ENCODE measurements at regions not wholly inside any gene's neighbourhood (a gene's known extent, or its start where the extent isn't known, plus 50 kb on each side); places are given as distances from the start of the nearest gene placed in this dataset.

DNA sequence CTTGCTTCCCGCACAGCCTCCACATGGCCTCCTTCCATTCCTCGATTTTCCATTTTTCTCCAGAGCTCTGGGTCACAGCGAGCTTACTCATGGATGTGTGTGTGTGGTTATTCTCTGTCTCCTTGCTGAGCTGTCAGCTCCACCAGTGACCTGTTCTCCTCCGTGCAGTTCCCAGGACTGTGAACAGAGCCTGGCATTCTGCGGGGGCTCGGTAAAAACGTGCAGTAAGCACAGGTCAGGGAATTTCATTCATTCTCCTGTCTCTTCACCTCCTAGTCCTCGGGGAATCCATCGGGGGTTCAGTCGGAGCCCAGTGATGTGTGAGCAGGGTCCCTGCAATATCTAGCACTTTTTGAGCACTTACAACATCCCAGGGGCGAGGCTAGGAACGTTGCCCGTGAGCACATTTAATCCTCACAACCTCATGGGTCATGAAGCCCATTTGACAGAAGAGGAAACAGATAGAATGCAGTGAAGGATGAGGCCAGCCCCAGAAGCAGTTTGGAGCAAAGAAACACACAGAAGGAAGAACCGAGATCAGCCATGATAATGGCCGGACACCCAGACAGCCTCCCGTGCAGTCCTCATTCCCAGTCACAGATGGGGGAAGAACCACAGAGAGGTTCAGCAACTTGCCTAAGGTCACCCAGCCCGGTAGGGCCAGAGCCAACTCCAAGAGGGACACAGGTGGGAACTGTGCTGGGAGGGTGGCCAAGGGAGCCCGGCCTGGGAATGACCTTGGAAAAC, 183.2 kb upstream of the GSE1 start:
- no peak for DNase-seq

DNA sequence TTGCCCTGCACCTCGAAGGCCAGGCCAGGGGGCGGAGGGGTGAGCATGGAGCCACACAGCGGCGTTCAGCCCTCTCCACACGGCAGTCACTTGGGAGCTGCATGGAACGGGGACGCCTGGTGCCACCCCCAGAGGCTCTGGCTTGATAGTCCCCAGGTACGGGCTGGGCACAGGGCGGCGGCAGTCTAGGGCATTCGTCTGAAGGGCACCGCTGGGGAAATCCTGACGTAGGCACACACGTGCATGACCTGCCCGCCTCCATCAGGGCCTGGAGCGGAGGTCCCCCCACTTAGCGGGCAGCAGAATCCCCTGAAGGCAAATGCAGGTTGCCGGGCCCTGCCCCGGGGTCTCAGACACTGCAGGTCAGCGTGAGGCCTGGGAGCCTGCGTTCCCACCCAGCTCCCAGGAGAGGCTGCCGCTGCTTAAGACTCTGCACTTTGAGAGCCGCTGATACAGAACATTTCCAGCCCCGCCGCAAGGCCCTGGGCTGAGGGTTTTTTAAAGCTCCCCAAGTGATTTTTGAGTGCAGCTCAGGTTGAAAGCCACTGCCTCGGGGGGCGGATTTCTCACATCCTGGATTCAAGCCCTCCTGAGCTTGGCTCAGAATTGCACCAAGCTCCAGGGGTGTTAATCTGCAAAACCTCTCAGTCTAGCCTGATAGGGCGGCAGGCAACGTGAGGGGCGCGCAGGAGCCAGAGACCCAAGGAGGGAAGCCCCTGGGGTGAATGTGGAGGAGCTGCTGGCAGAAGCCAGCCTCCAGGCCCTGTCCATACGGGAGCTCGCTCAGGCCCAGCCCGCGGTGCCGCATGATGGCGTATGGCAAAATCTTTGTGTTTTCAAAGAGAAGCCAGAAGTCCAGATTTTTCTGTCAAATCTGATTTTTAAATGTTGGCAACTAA, 182.3 kb upstream of the GSE1 start:
- no peak for DNase-seq

DNA sequence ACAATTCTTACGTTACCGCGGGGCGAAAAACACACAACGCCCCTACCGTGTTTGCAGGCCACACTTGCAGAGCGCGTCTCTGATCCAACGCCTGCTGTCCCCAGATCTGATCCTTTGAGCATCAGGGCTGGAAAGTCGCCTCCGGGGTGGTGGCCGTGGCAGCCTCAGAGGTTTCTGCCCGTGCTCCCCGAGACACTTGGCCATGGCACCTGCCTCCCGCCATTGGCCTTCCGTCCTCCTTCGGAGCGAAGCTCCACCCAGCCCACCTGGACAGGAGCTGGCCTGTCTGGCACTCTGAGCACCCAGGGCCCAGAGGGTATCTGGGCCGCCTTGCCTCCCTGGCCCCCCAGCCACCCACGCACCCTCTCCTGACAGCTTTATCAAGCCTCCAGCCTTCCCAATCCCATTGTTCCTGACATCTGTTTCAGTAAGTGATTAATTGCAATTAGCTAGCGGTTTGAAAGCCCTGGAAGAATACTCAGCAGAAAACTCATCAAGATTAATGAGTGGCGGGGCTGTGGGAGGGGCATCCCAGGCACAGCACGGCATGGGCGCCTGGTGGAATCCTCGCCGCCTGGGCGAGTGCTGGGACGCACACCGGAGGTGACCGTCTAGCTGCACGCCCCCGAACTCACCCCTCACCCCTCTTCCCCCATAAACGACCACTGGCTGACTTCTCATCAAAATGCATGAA, 181.5 kb upstream of the GSE1 start:
- DNase-seq = no peak

DNA sequence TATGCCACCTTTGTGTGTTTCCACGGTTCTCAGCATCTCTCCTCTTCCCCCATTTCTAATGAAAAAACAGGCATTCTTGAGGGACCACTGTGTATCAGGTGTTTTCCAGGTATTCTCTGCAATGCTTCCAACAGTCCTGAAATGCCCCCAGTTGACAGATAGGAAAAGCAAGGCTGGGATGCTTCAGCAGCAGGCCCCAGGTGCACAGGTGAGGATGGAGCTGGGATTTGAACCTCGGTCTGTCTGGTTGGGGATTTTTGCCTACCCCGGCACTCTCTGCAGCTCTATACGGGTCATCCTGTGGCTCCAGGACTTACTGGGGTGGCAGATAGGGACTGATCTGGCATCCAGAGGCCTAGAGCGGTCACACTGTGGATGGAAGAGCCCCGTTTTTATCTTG, 180.5 kb upstream of the GSE1 start:
- no peak for DNase-seq

DNA sequence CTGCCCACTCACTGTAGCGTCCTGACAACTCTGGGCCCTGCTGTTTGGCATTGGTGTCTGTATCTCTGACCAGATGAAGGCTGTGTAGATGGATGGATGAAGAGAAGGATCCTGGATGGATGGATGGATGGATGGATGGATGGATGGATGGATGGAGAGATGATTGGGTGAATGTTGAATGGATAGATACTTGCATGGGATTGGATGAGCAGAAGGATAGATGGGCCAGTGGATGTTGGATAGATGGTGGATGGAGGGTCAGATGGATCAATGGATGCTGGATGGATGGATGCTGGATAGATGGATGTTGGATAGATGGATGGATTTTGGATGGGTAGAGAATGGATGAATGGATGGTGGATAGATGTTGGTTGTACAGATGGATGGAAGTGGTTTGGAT, 179.6 kb upstream of the GSE1 start:
- no peak for DNase-seq

DNA sequence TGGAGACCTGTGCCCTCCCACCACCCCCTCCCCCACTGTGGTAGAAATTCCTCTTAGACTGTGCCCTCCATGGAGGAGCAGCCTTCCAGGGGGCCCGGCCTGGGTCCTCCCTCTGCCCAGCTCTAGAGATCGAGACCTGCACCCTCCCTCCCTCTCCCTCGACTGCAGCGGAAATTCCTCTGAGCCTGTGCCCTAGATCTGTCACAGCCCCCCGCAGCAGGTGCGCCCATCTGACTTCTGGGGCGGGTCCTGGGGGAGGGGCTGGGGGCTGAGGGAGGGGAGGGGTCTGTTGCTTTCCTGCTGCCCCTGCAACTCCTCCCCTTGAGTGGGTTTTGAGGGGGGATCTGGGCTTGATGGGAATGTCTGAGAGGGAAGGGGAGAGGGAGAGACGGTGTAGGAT, 177.8 kb upstream of the GSE1 start:
- no peak for DNase-seq

DNA sequence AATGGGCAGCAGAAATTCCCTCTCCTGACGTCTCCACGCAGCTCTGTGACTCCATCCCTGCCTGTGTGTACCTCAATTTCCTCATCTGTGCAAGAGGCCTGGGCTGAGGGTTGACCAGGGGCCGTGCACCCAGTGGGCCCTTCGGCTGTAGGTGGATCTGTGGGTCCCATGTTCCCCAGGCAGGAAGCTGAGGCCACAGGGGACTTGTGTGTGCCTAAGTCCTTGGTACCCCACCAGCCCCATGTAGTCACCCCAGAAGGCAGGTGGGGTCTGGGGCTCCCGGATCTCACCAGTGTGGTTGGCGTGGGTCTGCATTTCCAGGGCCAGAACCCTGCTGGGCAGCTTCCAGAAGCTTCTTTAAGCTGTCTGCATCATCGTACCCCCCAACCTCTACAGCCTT, 177.4 kb upstream of the GSE1 start:
- no peak for DNase-seq

DNA sequence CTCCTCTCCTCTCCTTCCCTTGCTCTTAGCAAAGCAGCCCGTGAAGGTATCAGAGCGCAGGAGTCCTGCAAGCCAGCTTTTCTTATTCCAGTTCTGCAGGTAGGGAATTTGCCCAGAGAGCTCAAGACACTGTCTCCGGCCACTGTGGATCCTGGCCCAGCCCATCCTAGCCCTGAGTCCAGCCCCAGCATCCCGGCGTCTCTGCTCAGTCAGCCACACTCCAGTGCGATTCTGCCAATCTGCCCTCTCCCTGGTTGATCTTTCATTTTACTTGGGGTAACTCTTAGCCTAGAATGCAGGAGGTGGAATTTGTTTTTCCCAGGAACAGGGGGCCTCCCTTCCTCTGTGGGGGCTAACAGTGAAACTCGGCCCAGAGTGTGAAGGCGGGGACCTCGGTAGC, 176.9 kb upstream of the GSE1 start:
- no peak for DNase-seq

DNA sequence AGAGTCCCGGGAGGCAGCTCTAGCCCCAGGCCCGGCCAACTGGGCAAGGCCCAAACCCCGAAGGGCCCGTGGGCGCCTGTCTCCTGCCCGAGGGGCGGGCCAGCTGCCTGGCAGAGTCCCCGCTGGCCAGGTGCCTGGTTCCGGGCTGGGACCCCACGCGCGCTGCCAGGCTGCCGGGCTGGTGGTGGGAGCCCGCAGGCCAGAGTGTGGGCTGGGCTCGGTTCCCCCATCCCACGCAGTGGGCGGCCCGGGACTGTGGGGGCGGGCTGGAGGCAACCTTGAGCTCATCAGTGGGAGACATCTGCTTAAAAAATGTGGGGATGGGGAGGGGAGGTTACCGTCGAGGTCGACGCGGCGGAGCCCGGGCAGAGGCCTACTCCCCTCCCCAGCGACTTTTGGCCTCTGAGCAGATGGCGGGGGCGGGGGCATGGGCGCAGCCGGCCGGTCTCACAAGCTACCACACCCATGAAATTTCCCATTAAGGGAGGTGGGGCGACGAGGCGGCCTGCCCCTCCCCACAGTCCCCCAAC, 176.4 kb upstream of the GSE1 start:
- DNase-seq = no peak

DNA sequence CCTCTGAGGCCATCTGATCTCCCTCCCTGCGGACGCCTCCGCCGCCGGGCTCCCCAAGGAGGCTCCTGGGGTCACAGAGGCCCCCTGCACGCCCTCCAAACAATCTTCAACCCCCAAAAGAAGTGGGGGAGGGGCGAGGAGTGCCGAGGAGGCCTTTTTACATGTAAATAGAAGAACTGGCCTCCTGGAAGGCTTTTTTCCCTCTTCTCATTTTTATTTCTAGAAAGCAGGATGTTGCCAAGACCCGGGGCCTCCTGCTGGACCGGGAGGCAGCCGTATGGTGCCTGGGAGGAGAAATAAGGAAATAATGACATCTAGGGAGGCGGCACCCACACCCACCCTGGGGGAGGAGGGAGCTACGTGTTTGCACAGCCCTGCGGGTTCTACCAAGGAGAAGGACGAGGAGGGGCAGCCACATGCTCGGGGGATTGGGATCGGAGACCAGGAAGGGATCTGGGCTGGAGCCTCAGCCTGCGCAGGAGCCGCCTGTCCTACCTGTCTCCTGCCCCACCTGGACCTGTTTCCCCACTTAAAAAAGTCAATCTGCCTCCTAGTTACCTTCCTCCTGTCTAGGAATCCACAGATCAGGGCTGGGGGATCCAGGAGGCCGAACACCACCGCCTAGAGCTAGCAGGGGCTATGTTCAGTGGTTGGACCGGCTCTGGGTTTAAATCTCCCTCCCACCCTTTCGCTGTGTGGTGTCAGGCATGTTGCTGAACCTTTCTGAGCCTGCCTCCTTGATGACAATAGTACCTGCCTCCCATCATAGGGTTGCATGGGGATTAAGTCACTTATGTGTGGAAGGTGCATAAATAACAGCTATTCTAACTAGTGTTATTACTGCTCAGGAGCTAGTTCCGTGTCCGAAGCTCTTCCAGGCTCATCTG, 175.7 kb upstream of the GSE1 start:
- no peak for DNase-seq

DNA sequence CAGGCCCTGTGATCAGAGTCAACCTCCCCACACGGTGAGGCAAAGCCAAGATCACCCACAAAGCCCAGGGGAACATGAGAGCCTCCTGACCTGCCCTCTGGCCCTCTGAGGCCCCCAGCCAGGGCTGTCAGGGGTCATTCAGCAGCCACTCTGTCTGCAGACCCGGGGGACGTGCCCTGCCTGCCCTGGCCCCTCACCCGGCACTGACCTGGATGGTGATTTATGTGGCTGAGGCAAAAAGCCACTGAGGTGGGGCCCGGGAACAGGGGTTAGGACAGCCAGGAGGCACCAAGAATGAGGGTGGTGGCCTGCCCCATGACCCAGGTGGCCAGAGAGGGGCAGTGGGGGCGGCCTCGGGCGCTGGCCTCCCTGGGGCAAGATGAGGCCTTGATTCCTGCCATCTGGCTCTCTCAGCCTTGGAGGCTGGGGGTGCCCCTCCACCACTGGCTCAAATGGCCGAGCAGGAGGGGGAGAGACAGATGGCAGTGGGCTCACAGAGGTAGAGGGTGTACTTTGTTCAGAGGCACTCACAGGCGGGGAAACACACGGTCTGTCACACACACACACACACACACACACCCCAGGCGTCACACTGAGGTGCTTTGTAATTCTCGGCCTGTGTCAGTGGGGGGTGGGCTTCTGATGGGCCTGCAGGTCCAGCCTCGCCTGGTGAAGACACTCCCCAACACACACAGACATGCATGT, 174.0 kb upstream of the GSE1 start:
- DNase-seq = no peak

DNA sequence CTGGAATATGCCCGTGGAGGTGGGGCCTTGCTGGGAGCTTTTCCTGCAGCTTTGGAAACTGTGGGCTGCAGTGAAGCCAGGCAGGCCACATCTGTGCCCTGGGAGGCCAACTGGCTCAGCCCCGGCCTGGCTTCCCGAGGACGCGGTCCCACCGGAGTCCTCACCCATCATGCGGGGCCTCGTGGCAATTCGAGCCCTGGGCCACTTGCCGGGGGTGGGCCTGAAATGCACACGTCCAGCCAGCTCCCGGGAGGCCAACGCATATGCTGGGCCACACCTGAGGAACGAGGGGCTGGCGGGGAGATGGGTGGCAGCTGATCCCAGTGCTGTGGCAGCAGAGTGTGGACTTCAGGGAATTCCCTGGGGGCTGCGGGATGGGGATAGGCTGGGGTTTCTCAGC, 172.4 kb upstream of the GSE1 start:
- no peak for DNase-seq

DNA sequence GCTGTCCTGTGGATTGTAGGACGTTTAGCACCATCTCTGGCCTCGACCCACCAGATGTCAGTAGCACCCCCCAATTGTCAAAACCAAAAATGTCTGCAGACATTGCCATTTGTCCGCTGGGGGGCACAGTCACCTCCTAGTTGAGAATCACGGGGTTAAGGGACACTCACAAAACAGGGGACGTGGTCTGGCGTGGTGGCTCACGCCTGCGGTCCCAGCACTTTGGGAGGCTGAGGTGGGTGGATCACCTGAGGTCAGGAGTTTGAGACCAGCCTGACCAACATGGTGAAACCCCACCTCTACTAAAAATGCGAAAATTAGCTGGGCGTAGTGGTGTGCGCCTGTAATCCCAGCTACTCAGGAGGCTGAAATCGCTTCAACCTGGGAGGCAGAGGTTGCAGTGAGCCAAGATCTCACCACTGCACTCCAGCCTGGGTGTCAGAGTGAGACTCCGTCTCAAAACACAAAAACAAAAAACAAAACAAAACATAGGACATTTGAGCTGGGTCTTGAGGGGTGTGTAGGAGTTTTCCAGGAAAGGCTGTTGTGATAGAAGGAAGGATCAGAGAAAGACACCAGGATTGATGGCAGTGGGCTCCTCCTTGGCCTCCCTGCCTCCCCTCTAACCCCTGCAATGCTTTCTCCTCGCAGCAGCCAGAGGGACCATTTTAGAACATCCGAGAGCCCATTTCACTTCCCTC, 171.8 kb upstream of the GSE1 start:
- DNase-seq = no peak

DNA sequence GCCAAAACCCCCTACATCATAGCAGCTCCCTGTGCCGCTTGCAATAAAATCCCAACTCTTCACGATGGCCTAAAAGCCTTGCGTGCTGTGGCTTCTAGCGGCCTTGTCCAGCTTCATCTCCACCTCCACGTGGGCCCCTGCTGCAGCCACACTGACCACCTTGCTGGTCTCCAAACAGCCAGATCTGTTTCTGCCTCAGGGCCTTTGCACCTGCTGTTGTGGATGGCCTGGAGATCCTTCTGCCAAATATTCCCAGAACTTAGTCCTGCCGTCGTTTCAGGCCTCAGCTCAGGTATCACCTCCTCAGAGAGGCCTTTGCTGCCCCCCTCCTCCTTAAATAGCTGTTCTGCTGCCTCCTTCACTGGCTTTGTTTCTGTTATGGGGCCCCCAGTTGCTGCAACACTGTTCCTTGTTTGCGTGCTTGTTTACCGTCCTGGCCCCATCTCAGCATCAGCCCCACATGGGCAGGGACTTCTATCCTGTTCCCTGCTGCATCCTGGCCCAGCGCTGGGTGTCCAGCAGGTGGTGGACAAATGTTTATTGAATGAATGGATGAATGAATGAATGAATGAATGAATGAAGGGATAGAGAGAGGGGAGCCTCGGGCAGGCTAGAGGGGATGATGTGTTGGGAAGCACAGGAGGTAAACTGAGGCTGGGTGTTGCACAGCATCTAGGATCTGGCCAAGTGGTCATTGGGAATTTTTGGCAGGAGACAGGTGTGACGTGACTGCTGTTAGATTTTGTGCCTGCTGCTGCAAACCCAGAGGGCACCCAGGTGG, 171.0 kb upstream of the GSE1 start:
- no peak for DNase-seq

DNA sequence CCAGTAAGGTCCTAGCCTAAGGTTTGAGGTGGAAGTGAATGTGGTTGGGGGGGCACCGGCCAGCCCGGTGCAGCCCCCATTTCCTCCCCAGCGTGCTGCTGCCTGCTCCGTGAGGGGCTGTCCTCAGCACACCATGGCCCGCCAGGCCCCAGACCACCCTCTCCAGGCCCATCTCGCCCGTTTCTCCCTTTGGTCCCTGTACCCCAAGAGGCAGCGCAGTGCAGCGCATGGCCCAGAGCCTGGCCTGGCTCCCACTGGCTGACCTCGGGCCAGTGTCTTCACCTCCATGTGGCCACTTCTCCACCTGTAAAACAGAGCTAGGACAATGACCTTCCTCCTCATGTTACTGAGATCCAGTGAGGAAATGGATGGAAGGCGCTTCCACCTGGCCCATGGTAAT, 170.0 kb upstream of the GSE1 start:
- DNase-seq = no peak

DNA sequence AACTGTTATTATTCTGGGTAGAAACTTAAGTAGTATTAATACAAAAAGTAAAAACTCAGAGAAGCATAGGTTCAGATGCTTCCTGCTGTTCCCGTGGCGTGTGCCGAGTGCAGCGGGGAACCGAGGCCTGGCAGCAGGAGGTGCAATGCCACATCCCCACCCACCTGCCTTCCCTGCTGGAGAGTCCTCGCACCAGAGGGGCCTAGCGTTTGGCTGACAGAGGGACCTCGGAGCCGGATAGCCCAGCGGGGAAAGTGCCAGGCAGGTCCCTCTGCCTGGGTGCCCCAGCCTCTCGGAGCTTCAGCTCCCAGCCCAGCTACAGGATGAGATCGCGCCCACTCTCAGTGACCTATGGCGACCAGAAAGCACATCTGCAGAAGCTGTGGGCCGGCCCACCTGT, 169.6 kb upstream of the GSE1 start:
- DNase-seq = no peak

DNA sequence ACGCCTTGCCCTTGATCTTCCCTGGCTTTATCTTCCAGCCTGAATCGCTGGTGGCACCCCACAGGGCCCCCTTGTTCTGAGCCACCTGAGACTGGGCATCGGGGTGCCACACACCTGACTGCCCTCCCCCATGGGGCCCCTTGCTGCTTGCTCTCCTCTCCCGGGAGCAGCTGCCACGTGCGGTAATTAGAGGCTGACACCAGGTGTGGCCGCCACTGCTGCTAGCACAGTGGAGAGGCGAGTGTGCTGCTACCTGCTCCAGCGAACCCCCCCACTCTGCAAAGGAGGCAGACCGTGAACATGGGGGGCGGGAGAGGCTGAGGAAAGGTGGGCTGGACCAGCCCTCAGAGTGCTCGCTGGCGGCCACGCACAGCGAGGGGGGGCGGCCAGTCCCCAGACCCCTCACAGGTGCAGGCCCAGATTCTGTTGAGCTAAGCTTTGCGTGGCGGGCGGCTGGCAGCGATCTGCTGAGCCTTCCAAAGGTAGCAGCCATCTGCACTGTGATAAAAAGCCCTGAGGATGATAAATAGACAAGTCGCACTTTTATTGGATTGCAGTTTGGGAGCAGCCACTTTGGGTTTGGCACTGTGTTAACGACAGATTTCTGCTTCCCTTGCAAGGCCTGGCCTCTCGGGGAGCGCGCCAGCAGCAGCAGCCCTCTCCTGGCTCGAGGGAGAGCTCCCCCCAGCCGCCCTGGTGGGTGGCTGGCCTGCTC, 167.9 kb upstream of the GSE1 start:
- no peak for DNase-seq

DNA sequence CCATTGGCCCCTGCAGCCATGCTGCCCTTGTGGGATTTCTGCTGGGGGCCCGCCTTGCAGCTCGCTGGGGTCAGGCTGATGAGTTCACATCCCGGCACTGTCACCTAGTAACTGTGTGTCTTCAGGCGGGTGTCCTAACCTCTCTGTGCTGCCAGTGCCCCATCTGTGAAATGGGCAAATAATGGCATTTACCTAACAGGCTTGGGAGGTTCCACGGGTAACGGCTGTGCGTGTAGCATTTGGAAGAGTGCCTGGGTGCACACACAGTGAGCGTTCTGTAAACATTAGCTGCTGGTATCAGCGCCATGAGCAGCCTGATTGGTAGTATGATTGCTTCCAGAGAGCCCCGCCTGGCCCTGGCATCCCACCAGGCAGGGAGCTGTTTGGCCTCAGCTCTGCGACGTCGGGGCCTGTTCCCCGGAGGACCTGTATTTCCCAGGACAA, 167.3 kb upstream of the GSE1 start:
- DNase-seq = no peak

DNA sequence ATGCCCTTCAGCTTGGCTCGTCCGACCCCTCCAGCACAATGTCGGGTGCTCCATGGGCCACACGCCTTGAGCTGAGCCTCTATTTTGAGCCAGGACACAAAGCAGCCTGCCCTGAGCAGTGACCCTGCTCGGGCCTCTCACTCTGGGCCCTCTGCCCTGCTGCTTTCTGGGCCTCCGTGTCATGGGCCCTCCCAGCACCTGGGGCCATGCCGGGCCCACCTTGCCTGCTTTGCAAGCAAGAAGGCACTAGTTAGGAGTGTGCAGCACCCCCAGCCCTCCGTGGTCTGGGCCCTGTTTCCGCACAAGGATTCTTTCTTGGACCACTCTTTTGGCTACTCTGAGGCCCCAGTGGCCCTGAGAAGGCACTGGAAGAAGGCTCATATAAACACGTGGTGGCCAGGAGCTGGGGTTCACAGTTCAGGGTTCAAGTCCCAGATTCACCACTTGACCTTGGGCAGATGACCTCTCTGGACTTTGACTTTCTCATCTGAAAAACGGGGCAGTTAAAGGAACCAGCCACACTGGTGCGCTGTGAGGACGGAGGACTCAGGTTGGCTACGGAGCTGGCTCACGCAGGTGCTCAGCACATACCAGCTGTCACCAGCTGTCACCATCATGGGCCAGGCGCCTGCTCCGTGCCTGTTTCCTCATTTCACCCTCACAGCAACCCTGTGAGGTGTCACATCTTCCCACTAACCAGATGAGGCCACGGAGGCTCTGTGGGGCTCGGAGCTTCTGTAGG, 166.0 kb upstream of the GSE1 start:
- no peak for DNase-seq

All from activated CD4-positive, alpha-beta T cell treated with anti-CD3 and anti-CD28 coated beads for 4 hours (primary cell).